ENCODE measurements at regions not wholly inside any gene's neighbourhood (a gene's known extent, or its start where the extent isn't known, plus 50 kb on each side); places are given as distances from the start of the nearest gene placed in this dataset.
A peak's percentile ranks its signal among the peaks of the same experiment; 100 is the strongest.
"Not testable (repeated sequence)": the region's sequence is repeated elsewhere in the genome, so short reads cannot be mapped to it uniquely, and the experiment has no call there.

DNA sequence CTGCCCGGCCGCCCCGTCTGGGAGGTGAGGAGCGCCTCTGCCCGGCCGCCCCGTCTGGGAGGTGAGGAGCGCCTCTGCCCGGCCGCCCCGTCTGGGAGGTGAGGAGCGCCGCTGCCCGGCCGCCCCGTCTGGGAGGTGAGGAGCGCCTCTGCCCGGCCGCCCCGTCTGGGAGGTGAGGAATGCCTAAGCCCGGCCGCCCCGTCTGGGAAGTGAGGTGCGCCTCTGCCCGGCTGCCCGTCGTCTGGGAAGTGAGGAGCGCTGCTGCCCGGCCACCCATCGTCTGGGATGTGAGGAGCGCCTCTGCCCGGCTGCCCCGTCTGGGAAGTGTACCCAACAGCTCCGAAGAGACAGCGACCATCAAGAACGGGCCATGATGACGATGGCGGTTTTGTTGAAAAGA is 136.6 kb upstream of the PROKR2 start:
- not testable (repeated sequence) for DNase-seq (ENCODE audit: low spot score)

DNA sequence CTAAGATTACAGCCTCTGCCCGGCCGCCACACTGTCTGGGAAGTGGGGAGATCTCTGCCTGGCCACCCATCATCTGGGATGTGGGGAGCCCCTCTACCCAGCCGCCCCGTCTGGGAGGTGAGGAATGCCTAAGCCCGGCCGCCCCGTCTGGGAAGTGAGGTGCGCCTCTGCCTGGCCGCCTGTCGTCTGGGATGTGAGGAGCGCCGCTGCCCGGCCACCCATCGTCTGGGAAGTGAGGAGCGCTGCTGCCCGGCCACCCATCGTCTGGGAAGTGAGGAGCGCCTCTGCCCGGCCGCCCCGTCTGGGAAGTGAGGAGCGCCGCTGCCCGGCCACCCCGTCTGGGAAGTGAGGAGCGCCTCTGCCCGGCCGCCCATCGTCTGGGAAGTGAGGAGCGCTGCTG is 135.9 kb upstream of the PROKR2 start:
- DNase-seq (ENCODE audit: low spot score), result not testable (repeated sequence)

DNA sequence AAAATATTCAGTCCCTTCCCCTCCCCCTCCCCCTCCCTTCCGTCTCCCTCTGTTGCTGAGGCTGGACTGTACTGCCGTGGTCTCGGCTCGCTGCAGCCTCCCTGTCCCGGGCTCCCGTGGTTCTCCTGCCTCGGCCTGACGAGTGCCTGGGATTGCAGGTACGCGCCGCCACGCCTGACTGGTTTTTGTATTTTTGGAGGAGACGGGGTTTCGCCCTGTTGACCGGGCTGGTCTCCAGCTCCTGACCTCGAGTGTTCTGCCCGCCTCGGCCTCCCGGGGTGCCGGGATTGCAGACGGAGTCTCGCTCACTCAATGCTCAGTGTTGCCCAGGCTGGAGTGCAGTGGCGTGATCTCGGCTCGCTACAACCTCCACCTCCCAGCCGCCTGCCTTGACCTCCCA is 135.5 kb upstream of the PROKR2 start:
- not testable (repeated sequence) for DNase-seq (ENCODE audit: low spot score)

GRCh38 chr20:5451643-5452210 is 135.0 kb upstream of the PROKR2 start:
- no peak for DNase-seq (ENCODE audit: low spot score)

DNA sequence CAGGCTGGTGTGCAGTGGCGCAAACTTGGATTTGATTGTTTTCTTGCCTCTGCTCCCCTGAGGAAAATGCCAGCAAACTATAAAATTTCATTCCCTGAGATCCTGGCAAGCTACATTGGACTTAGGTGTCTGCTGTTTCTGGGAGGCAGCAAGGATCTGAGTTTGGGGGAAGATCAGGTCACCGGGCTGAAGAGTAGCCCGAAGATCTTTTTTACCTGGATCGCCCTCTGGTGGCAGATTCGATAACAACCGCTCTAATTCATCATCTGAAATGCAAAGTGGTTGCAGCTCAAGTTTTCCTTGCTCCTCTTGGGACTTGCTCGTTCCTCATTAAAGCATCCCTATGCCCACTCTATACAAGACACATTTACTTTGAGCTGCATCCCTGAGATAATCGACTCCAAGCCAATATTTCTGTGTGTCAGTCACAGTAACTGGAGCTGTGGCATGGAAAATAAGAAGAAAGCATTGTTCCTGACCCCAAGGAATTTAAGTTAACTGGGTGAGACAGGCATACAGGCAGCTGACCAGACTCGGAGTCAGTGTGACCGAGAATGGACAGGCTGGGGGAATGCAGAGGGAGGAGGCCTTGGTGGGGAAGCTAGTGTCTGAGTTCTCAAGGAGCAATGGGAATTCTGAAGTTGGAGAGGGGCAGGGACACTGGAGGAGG is 131.8 kb upstream of the PROKR2 start:
- peak; percentile 54 for DNase-seq (ENCODE audit: low spot score)

GRCh38 chr20:5447188-5447587 is 130.4 kb upstream of the PROKR2 start:
- DNase-seq (ENCODE audit: low spot score), result no peak

DNA sequence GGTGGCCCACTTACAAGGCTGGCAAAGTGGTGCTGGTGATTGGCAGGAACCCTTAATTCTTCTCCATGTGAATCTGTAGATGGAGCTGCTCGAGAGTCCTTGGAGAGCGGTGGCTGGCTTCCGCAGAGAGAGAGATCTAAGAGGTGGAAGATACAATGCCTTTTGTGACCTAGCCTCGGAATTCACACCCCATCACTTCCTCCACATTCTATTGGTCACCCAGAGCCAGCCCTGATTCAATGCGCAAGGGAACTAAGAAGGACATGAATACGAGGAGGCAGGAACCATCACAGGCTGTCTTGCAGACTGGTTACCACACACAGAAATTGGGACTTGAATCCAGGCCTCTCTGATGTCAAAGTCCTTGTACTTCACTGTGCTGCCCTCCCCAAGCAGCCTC is 128.9 kb upstream of the PROKR2 start:
- DNase-seq (ENCODE audit: low spot score), result no peak

GRCh38 chr20:5442101-5442500 is 125.3 kb upstream of the PROKR2 start:
- no peak for DNase-seq (ENCODE audit: low spot score)

DNA sequence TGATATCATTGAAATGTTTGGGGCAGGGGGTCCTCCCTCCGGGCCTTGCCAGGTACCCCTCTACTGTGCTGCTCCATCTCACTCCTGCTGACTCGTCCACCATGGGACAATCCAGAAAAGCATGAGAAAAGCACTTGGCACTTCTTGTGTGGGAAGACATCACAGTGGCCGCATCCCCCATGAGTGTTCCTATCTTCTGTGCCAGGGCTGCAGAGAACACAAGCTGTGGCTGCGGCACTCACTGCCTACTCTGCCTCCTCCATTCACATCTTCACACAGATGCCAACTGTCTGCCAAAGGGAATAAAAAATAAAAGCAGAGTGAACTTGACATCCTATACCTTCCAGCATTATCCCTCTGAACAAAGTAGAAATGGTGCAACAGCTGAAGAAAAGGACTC is 117.4 kb upstream of the PROKR2 start:
- no peak for DNase-seq (ENCODE audit: low spot score)

GRCh38 chr20:5433352-5433751 is 116.6 kb upstream of the PROKR2 start:
- no peak for DNase-seq (ENCODE audit: low spot score)

DNA sequence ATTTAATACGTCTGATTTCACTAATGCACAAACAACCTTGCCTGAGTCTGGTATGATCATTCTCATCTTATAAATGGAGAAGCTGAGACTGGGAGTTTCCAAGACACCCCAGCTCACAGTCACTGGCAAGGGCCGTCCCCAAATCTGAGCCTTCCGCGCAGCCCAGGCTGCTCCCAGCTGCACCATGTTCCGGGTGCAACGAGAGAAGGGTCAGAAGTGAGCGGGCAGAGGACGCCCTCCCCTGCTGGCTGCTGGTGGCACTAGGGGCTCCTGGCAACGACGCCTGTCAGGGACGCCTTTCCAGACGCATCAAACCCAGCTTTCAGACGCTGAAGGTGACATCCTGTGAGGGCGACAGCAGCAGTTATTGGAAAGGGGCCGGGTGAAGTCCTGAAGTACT is 115.3 kb upstream of the PROKR2 start:
- no peak for DNase-seq (ENCODE audit: low spot score)

DNA sequence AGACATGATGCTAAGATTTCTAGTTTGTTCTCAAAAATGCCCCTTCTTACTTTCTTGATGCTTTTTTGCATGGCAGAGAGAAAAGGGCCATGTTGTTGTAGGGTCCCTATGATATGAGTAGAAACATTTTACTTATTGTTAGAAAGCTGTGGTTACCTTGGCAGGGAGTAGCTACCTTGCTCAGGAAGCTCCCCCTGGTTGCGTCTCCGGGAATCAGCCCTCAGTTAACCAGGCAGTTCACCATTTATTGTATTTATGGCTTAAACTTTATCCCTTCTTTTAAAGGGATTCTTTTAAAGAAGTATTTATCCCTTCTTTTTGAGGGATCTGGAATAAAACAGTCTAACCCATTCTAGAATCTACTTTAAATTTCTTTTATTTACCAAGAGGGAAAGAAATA is 113.9 kb upstream of the PROKR2 start:
- DNase-seq (ENCODE audit: low spot score), result no peak

DNA sequence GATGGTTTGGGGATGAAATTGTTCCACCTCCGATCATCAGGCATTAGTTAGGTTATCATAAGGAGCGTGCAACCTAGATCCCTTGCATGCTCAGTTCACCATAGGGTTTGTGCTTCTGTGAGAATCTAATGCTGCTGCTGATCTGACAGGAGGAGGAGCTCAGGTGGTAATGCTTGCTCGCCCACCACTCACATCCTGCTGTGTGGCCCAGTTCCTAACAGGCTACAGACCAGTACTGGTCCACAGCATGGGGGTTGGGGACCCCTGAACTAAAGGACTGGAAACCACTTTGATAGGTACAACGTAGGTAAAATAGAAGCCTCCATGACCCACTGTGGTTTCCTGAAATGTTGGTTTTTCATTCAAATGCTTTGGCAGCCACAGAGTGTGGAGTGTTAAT is 109.3 kb upstream of the PROKR2 start:
- no peak for DNase-seq (ENCODE audit: low spot score)

GRCh38 chr20:5416086-5416485 is 99.3 kb upstream of the PROKR2 start:
- no peak for DNase-seq (ENCODE audit: low spot score)

GRCh38 chr20:5413394-5413793 is 96.6 kb upstream of the PROKR2 start:
- no peak for DNase-seq (ENCODE audit: low spot score)

DNA sequence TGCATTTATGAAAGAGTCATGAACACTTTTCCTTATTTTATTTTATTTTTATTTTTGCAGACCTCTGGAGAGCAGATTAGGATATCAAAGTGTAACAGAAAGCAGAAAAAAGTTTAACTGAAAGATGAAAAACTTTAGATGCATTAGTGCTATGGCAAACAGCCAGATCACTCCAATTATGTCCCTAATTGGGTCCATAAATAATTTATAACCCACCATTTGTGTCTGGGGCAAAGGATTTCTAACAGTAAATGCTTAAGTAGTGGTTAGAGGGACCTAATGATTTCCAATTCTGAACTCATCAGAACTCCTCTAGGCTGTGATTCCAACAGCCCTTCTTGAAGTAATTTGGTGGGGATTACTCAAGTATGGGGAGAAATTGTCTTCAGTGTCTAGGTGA is 93.7 kb upstream of the PROKR2 start:
- no peak for DNase-seq (ENCODE audit: low spot score)

DNA sequence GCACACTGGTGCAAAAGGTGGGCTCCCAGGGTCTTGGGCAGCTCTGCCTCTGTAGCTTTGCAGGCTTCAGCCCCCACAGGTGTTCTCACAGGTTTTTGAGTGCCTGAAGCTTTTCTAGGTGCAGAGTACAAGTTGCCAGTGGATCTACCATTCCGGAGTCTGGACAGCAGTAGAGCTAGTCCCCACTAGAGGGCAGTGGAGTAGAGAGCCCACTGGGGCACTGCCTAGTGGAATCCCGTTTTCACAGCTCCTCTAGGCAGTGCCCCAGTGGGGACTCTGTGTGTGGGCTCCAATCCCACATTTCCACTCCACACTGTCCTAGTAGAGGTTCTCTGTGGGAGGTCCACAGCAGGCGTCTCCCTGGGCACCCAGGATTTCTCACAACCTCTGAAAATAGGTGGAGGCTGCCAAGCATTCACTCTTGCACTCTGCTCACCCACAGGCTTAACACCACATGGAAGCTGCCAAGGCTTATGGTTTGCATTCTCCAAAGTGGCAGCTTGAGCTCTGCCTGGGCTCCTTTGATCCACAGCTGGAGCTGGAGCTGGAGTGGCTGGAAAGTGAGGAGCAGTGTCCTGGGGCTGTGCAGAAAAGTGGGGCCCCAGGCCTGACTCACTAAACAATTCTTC is 86.3 kb upstream of the PROKR2 start:
- DNase-seq (ENCODE audit: low spot score), result peak; percentile 29

DNA sequence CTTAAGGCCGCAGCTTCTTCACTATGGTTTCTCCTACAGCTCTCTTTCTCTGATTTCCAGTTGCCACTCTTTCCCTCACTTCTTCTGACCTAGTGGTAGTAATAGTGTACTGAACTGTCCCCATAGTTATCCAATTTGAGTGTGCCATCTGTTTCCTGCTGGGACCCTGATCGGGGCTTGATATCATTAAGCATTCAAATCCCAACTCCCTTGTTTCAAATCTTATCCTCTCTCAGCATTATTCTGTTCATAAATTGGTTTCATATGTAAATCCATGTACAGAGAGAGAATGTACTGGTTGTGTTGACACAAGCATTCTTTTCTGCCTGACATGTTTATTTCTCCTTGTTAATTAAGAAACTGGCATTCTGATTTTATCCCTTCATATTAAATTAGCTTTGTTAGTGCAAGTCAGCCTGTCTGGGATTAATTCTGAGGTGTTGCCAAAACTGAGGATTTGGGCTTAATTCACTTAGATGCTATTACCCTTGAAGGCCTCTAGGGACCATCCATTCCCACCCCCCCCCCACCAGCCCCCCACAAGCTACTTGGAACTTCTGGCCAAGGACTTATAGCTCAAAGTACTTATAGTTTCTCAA is 84.6 kb upstream of the PROKR2 start:
- no peak for DNase-seq (ENCODE audit: low spot score)

GRCh38 chr20:5400164-5400762 is 83.5 kb upstream of the PROKR2 start:
- no peak for DNase-seq (ENCODE audit: low spot score)

DNA sequence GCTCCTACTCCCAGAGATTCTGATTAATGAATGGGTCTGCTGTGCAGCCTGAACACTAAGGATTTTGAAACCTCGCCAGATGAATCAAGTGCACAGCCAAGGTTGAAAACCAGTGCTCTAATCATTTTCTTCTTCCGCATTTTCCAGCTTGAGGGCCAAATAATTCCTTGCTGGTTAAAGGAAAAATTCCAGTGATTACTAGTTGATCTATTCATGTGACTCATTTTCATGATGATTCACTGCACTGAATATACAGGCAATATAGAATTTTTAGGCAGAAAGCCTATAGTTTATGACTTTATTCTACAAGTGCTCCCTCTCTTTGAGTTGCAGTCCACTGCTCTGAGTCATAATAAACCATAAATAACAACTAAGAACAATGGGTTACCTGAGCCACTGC is 80.6 kb upstream of the PROKR2 start:
- DNase-seq (ENCODE audit: low spot score), result no peak

DNA sequence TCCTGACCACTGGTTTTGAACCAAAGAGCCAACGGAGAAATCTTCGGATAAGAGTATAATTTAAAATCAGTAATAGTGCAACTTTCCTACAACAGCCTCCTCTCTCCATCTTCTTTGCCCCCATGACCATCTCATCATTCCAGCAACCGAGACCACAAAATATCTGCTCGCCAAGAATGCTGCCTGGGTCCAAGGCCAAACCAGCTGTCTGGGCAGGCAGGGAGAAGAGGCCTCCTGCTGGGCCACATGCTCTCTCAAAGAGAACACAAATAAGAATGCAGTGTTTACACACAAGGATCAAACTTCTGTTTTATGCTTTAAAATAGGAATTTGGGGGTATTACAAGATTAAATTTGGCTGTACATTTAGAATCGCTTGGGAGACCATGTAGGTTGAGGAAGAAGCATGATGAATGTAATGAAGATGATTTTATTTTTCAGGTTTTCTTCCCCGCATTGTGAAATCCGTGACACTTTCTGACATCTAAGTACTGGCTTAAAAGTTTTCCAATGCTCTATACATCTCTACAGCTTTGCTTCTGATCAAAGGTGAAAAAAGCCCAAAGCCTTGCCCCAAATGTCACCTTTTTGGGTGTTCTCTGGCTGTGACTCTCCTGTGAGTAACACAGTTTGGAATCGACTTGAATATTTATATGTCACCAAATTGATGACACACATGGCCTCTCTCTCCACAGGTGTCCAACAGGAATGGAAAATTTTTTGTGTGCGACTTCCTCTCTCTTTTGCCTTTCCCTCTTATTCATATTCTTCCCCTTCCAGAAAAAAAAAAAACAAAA is 79.4 kb upstream of the PROKR2 start:
- no peak for DNase-seq (ENCODE audit: low spot score)

DNA sequence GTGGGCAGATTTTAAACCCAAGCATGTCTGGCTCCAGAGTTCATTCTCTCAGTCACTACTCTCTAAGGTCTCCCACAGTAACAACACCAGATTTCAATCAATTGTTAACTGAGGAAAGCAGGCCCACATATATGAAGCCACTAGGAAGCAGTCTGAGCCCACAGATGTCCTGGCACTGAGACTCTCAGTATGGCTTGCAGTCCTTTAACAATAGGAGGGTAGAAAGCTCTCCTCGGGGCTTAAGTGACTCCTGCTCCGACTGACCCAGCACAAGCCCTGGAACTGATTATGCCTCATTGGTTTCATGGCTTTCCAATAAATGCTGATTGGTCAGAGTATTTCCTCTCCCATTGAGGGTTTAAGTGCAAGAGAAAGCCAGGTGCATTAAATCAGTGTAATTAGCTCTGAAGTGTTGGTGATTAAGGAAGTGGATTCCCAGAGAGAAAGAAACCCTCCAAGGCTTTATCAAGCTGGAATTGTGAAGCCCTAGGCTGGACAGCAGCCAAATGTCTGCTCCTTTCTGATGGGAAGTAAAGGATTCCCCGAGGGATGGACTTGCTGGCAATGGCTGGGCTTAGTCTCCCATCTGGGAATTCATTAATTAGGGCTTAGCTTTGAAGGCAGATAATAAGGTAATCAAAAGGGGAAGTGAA is 76.6 kb upstream of the PROKR2 start:
- no peak for DNase-seq (ENCODE audit: low spot score)

Data from hematopoietic multipotent progenitor cell treated with erythropoietin and hydrocortisone succinate and interleukin-3 and kit ligand, for 15 days (in vitro differentiated cells).